Breast epithelium (tissue), 3 donors: ENCODE measurements at regions not wholly inside any gene's neighbourhood (a gene's known extent, or its start where the extent isn't known, plus 50 kb on each side); places are given as distances from the start of the nearest gene placed in this dataset.

Source experiments
- POLR2A ChIP-seq: fragments of 450-650 bp; IDR thresholded peaks from one replicate; pipeline ENCODE4 v1.6.1; 2016; ENCODE audit warnings: antibody characterized with exemption, mild to moderate bottlenecking, moderate library complexity
- POLR2AphosphoS5 ChIP-seq, 3 donors: sonication (generic); formaldehyde crosslinking; IDR thresholded peaks; one replicate each; pipeline ENCODE4 v1.6.1; 2017; ENCODE audit warnings: antibody characterized with exemption in 3 of 3
- TF ChIP-seq, protein P1 (sequence below), 3 donors: fragments of 450-650 bp; IDR thresholded peaks; one replicate each; pipeline ENCODE4 v1.5.1; 2016 to 2017; ENCODE audit warnings: antibody characterized with exemption in 3 of 3, mild to moderate bottlenecking in 3 of 3, moderate library complexity in 3 of 3

DNA sequence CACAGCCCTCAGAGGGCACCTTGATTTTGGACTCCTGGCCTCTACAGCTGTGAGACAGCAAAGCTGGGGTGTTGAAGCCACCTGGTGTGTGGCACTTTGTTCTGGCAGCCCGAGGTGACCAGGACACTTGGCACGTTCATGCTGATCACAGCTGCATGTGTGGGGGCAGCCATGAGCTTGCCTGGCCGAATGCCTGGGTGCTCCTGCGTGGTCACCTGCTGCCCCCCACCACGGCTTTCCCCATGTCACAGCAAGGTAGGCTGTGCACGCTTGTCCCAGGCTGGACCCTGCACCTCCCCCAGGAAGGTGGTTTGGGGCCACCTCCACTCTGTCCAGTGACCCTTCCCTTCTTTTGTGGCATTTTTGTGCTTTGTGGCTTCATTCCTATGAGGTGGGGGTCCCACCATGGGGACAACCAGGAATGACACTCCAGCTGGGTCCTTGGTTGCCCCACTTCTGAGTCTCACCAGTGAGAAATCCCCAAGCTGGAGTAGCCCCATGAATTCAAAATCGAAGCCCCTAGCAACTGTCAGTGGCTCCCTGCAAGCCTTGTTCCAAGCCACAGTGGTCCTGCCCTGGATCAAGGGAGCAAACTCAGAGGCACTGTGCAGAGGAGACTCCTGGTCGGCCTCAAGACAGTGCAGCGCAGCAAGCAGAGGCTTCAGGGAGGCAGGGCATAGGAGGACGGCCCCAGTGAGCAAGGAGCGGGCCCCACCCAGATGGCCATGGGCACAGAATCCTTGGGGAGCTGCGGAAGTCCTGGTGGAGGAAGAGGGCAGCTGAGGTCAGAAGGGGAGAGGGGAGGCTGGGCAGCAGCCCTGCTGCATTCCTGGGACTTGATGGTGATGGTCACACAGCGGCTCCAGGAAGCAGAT lies 121.4 kb upstream of the HS6ST1 start:
- TF ChIP-seq, protein P1, sequence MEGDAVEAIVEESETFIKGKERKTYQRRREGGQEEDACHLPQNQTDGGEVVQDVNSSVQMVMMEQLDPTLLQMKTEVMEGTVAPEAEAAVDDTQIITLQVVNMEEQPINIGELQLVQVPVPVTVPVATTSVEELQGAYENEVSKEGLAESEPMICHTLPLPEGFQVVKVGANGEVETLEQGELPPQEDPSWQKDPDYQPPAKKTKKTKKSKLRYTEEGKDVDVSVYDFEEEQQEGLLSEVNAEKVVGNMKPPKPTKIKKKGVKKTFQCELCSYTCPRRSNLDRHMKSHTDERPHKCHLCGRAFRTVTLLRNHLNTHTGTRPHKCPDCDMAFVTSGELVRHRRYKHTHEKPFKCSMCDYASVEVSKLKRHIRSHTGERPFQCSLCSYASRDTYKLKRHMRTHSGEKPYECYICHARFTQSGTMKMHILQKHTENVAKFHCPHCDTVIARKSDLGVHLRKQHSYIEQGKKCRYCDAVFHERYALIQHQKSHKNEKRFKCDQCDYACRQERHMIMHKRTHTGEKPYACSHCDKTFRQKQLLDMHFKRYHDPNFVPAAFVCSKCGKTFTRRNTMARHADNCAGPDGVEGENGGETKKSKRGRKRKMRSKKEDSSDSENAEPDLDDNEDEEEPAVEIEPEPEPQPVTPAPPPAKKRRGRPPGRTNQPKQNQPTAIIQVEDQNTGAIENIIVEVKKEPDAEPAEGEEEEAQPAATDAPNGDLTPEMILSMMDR (IDR thresholded peaks at IDR 0.05): no peak
- TF ChIP-seq POLR2A (no peak), POLR2AphosphoS5 (IDR thresholded peaks at IDR 0.05) (no peak)
